ENCODE measurements at regions not wholly inside any gene's neighbourhood (a gene's known extent, or its start where the extent isn't known, plus 50 kb on each side); places are given as distances from the start of the nearest gene placed in this dataset.

DNA sequence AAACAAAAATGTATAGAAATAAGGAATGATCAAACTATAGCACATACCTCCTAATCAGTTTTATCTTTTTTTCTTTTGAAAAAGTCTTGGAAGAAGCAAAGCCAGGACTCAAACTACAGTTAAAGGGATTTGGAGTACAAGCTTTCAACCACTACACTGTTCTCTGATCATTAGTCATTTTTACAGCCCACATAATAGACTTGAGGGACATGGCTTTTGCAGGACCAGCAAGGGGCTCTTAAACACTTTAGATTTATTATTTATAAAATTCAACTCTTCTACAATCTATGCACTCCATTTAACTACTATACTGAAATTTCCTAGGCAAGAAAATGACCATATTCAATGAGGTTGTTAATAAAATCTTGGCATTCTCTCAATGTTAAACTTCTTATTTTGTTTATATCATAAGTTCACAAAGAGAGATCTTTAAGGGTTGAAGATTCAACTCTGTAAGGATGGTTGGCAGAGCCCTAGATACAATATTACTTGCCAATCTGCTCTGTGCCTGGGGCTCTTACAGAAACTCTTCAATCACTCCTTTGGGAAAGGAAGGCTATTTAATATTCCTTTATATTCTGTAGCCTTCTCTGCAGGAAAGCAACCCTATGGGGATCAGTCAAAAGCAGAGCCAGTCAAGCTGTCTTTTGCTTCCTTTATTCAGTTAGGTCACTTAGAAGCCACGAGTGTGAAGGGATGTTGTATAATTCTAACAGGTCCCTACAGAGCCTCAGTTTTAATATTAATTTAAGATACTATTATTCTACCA is 557.7 kb upstream of the SGO1 start:
- TF ChIP-seq POLR2A (IDR thresholded peaks at IDR 0.05; ENCODE audit: control extremely low read depth in 1 of 2, low read depth in 2 of 2, low read length in 2 of 2): no peak
- no peak for TF ChIP-seq EP300 (IDR thresholded peaks at IDR 0.05; ENCODE audit: borderline replicate concordance in 1 of 2, low read depth in 2 of 2, low read length in 2 of 2)
- no peak for TF ChIP-seq BACH1 (IDR thresholded peaks at IDR 0.05; ENCODE audit: low read length)
- TF ChIP-seq EZH2 (IDR thresholded peaks at IDR 0.05; ENCODE audit: low read depth, low read length, severe bottlenecking): no peak
- TF ChIP-seq, protein P1, sequence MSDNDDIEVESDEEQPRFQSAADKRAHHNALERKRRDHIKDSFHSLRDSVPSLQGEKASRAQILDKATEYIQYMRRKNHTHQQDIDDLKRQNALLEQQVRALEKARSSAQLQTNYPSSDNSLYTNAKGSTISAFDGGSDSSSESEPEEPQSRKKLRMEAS (IDR thresholded peaks at IDR 0.05): no peak
- no peak for TF ChIP-seq ZNF274 (IDR thresholded peaks at IDR 0.05; ENCODE audit: borderline replicate concordance, extremely low read depth, low read length)
- no peak for TF ChIP-seq POU5F1 (IDR thresholded peaks at IDR 0.05; ENCODE audit: low read depth, low read length)
- no peak for TF ChIP-seq CTCF (IDR thresholded peaks at IDR 0.05; ENCODE audit: control extremely low read depth in 1 of 3, insufficient read depth in 1 of 3, low read depth in 1 of 3, low read length in 3 of 3)
- TF ChIP-seq ATF3 (IDR thresholded peaks at IDR 0.05; ENCODE audit: insufficient read depth, low read depth, low read length): no peak
- TF ChIP-seq RXRA (IDR thresholded peaks at IDR 0.05; ENCODE audit: insufficient read depth, low read depth, low read length): no peak
- no peak for TF ChIP-seq EGR1 (IDR thresholded peaks at IDR 0.05; ENCODE audit: borderline replicate concordance, low read depth, low read length)
